ENCODE measurements at regions not wholly inside any gene's neighbourhood (a gene's known extent, or its start where the extent isn't known, plus 50 kb on each side); places are given as distances from the start of the nearest gene placed in this dataset.

GRCh38 chr20:11168026-11168425 lies 494.2 kb upstream of the JAG1 start:
- Histone ChIP-seq H3K27me3 (no peaks in the 10 kb centered on the region), H3K9me3 (no peaks in the 10 kb centered on the region), H3K27ac (no peak overlapping the region), H3K36me3 (no peaks in the 10 kb centered on the region), H3K4me1 (peaks cover 0 to 11% of the 10 kb centered on the region in 2 donors), H3K4me3 (no peak overlapping the region)
- DNase-seq (ENCODE audit: low spot score) = no peak
- TF ChIP-seq CTCF (IDR thresholded peaks at IDR 0.05) = no peak

- no peaks in the 10 kb centered on the region for H3K9me3 ChIP-seq
- H3K27ac ChIP-seq = no peak overlapping the region
- no peak overlapping the region for H3K4me3 ChIP-seq
- no peaks in the 10 kb centered on the region for H3K36me3 ChIP-seq
- H3K4me1 ChIP-seq = peaks cover 0 to 11% of the 10 kb centered on the region in 2 donors
- no peaks in the 10 kb centered on the region for H3K27me3 ChIP-seq
- no peak for DNase-seq (ENCODE audit: low spot score)
- no peak for TF ChIP-seq CTCF (IDR thresholded peaks at IDR 0.05)
Measured at GRCh38 chr20:11170025-11170424, 496.2 kb upstream of the JAG1 start.

- DNase-seq (ENCODE audit: low spot score) = no peak
- H3K27ac ChIP-seq = no peak overlapping the region
- no peaks in the 10 kb centered on the region for H3K36me3 ChIP-seq
- H3K4me1 ChIP-seq = peaks cover 0 to 11% of the 10 kb centered on the region in 2 donors
- no peaks in the 10 kb centered on the region for H3K27me3 ChIP-seq
- no peak for TF ChIP-seq CTCF (IDR thresholded peaks at IDR 0.05)
- no peaks in the 10 kb centered on the region for H3K9me3 ChIP-seq
- H3K4me3 ChIP-seq = no peak overlapping the region
Measured at GRCh38 chr20:11170565-11170964, 496.8 kb upstream of the JAG1 start.

GRCh38 chr20:11172881-11173280 lies 499.1 kb upstream of the JAG1 start:
- H3K9me3 ChIP-seq = no peaks in the 10 kb centered on the region
- H3K27me3 ChIP-seq = no peaks in the 10 kb centered on the region
- H3K4me3 ChIP-seq = no peak overlapping the region
- peaks cover 0 to 11% of the 10 kb centered on the region in 2 donors for H3K4me1 ChIP-seq
- H3K27ac ChIP-seq = no peak overlapping the region
- DNase-seq (ENCODE audit: low spot score) = no peak
- TF ChIP-seq CTCF (IDR thresholded peaks at IDR 0.05) = no peak
- H3K36me3 ChIP-seq = no peaks in the 10 kb centered on the region

- Histone ChIP-seq H3K4me1 (peaks cover 0 to 11% of the 10 kb centered on the region in 2 donors), H3K27ac (no peak overlapping the region), H3K27me3 (no peaks in the 10 kb centered on the region), H3K9me3 (no peaks in the 10 kb centered on the region), H3K36me3 (no peaks in the 10 kb centered on the region), H3K4me3 (no peak overlapping the region)
- no peak for DNase-seq (ENCODE audit: low spot score)
- no peak for TF ChIP-seq CTCF (IDR thresholded peaks at IDR 0.05)
Measured at GRCh38 chr20:11173916-11174315, 500.1 kb upstream of the JAG1 start.

- DNase-seq (ENCODE audit: low spot score) = no peak
- no peaks in the 10 kb centered on the region for H3K36me3 ChIP-seq
- H3K9me3 ChIP-seq = no peaks in the 10 kb centered on the region
- H3K4me1 ChIP-seq = peaks cover 0 to 13% of the 10 kb centered on the region in 2 donors
- no peak for TF ChIP-seq CTCF (IDR thresholded peaks at IDR 0.05)
- no peak overlapping the region for H3K4me3 ChIP-seq
- no peaks in the 10 kb centered on the region for H3K27me3 ChIP-seq
- no peak overlapping the region for H3K27ac ChIP-seq
Measured at GRCh38 chr20:11174861-11175260, 501.1 kb upstream of the JAG1 start.

All from right atrium auricular region (tissue), 2 donors.